ENCODE measurements at regions not wholly inside any gene's neighbourhood (a gene's known extent, or its start where the extent isn't known, plus 50 kb on each side); places are given as distances from the start of the nearest gene placed in this dataset.
"Not testable (repeated sequence)": the region's sequence is repeated elsewhere in the genome, so short reads cannot be mapped to it uniquely, and the experiment has no call there.

GRCh38 chr14:19172745-19173144 lies 205.5 kb downstream of the POTEM start:
- not testable (repeated sequence) for DNase-seq

- DNase-seq: not testable (repeated sequence)
Measured at GRCh38 chr14:19173188-19173587, 206.0 kb downstream of the POTEM start.

GRCh38 chr14:19177435-19177834 lies 210.2 kb downstream of the POTEM start:
- DNase-seq: not testable (repeated sequence)

GRCh38 chr14:19180297-19180696 lies 213.1 kb downstream of the POTEM start:
- DNase-seq: not testable (repeated sequence)

- DNase-seq: not testable (repeated sequence)
Measured at GRCh38 chr14:19180881-19181280, 213.6 kb downstream of the POTEM start.

- DNase-seq: not testable (repeated sequence)
Measured at GRCh38 chr14:19195146-19195545, 227.9 kb downstream of the POTEM start.

GRCh38 chr14:19197488-19198234 lies 230.4 kb downstream of the POTEM start:
- not testable (repeated sequence) for DNase-seq

GRCh38 chr14:19198341-19198740 lies 231.1 kb downstream of the POTEM start:
- DNase-seq: not testable (repeated sequence)

- DNase-seq: not testable (repeated sequence)
Measured at GRCh38 chr14:19201394-19202052, 232.6 kb downstream of the POTEG start.

- not testable (repeated sequence) for DNase-seq
Measured at GRCh38 chr14:19202053-19202442, 232.1 kb downstream of the POTEG start.

GRCh38 chr14:19203250-19203972 lies 230.7 kb downstream of the POTEG start:
- DNase-seq: not testable (repeated sequence)

- not testable (repeated sequence) for DNase-seq
Measured at GRCh38 chr14:19204827-19205226, 229.3 kb downstream of the POTEG start.

- DNase-seq: not testable (repeated sequence)
Measured at GRCh38 chr14:19216480-19216879, 217.7 kb downstream of the POTEG start.

GRCh38 chr14:19219423-19219822 lies 214.7 kb downstream of the POTEG start:
- not testable (repeated sequence) for DNase-seq

- DNase-seq: not testable (repeated sequence)
Measured at GRCh38 chr14:19231421-19231820, 202.7 kb downstream of the POTEG start.

- not testable (repeated sequence) for DNase-seq
Measured at GRCh38 chr14:19234059-19234458, 200.1 kb downstream of the POTEG start.

- not testable (repeated sequence) for DNase-seq
Measured at GRCh38 chr14:19237656-19238055, 196.5 kb downstream of the POTEG start.

- DNase-seq: not testable (repeated sequence)
Measured at GRCh38 chr14:19238584-19238983, 195.6 kb downstream of the POTEG start.

- DNase-seq: not testable (repeated sequence)
Measured at GRCh38 chr14:19239981-19240380, 194.2 kb downstream of the POTEG start.

- not testable (repeated sequence) for DNase-seq
Measured at GRCh38 chr14:19240387-19240786, 193.8 kb downstream of the POTEG start.

- not testable (repeated sequence) for DNase-seq
Measured at GRCh38 chr14:19241451-19241850, 192.7 kb downstream of the POTEG start.

GRCh38 chr14:19242529-19242928 lies 191.6 kb downstream of the POTEG start:
- DNase-seq: not testable (repeated sequence)

- not testable (repeated sequence) for DNase-seq
Measured at GRCh38 chr14:19266908-19267307, 167.2 kb downstream of the POTEG start.
